ENCODE measurements at regions not wholly inside any gene's neighbourhood (a gene's known extent, or its start where the extent isn't known, plus 50 kb on each side); places are given as distances from the start of the nearest gene placed in this dataset.

DNA sequence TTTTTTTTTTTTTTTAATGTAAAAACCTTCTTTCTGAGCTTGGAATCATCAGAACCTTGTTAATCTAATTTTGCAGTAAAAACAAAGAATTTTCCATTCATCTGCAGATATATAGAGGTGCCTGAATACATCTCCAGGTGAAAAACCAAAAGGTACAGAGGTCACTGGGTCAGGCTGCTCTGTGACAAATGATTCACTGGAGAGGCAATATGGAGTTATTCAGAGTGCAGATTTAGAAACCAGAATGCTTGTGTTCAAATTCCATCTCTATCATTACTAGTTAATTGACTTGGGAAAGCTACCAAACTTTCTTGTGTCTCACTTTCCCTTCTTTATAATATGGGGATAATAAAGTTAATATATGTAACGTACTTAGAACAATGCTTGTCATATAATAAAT, 51.5 kb upstream of the C1orf53 start:
- no peak overlapping the region for H2BK5ac ChIP-seq (ENCODE audit: low read depth, low read length, poor library complexity, severe bottlenecking)
- no peak overlapping the region for H2AK5ac ChIP-seq (ENCODE audit: low read length, severe bottlenecking)
- no peak overlapping the region for H2BK120ac ChIP-seq (ENCODE audit: low read depth, low read length)
- no peaks in the 10 kb centered on the region for H3K4me1 ChIP-seq (ENCODE audit: control insufficient read depth, insufficient read depth, low read depth, low read length)
- no peak for DNase-seq
- H2BK12ac ChIP-seq (ENCODE audit: low read length in 2 of 2), result no peak overlapping the region
- H2AFZ ChIP-seq (ENCODE audit: low read depth, low read length), result no peak overlapping the region
- H3K9ac ChIP-seq (ENCODE audit: low read length), result no peak overlapping the region
- no peaks in the 10 kb centered on the region for H3K79me1 ChIP-seq (replicated peaks; ENCODE audit: low read length, poor library complexity, severe bottlenecking)
- H3K36me3 ChIP-seq (ENCODE audit: control insufficient read depth in 1 of 2, insufficient read depth in 2 of 2, low read depth in 1 of 2, low read length in 2 of 2), result no peaks in the 10 kb centered on the region
- H3K9me3 ChIP-seq (ENCODE audit: control insufficient read depth, low read length), result no peaks in the 10 kb centered on the region
- no peak overlapping the region for H4K91ac ChIP-seq (ENCODE audit: low read length)
- H3K4ac ChIP-seq (ENCODE audit: low read depth in 1 of 2, low read length in 2 of 2), result no peak overlapping the region
- no peak overlapping the region for H4K8ac ChIP-seq (ENCODE audit: low read length)
- H3K18ac ChIP-seq (ENCODE audit: low read depth in 1 of 2, low read length in 2 of 2), result no peak overlapping the region
- no peak overlapping the region for H3K4me2 ChIP-seq (ENCODE audit: low read length, poor library complexity, severe bottlenecking)
- H3K27me3 ChIP-seq (ENCODE audit: control insufficient read depth in 1 of 2, insufficient read depth in 1 of 2, low read length in 2 of 2), result no peaks in the 10 kb centered on the region
- no peak overlapping the region for H3K4me3 ChIP-seq (ENCODE audit: insufficient read depth in 1 of 2, low read depth in 1 of 2, low read length in 2 of 2)
- no peak overlapping the region for H3K23ac ChIP-seq (ENCODE audit: low read length in 2 of 2)
- H3K14ac ChIP-seq (ENCODE audit: low read length in 2 of 2), result no peak overlapping the region
- no peak overlapping the region for H2BK15ac ChIP-seq (ENCODE audit: low read depth, poor library complexity, severe bottlenecking)
- WGBS, result no CpG with 5 or more reads among the region's 1 CpG
- no peak overlapping the region for H3K27ac ChIP-seq (ENCODE audit: low read length, poor library complexity, severe bottlenecking)

- no peak overlapping the region for H2BK12ac ChIP-seq (ENCODE audit: low read length in 2 of 2)
- no peak overlapping the region for H2BK5ac ChIP-seq (ENCODE audit: low read depth, low read length, poor library complexity, severe bottlenecking)
- H4K91ac ChIP-seq (ENCODE audit: low read length), result no peak overlapping the region
- H2BK120ac ChIP-seq (ENCODE audit: low read depth, low read length), result no peak overlapping the region
- H2BK15ac ChIP-seq (ENCODE audit: low read depth, poor library complexity, severe bottlenecking), result no peak overlapping the region
- no peaks in the 10 kb centered on the region for H3K9me3 ChIP-seq (ENCODE audit: control insufficient read depth, low read length)
- no peak overlapping the region for H3K4me3 ChIP-seq (ENCODE audit: insufficient read depth in 1 of 2, low read depth in 1 of 2, low read length in 2 of 2)
- H3K23ac ChIP-seq (ENCODE audit: low read length in 2 of 2), result no peak overlapping the region
- no peaks in the 10 kb centered on the region for H3K36me3 ChIP-seq (ENCODE audit: control insufficient read depth in 1 of 2, insufficient read depth in 2 of 2, low read depth in 1 of 2, low read length in 2 of 2)
- H3K4me2 ChIP-seq (ENCODE audit: low read length, poor library complexity, severe bottlenecking), result no peak overlapping the region
- 29% methylated on average over 4 of the region's 4 CpGs for WGBS
- H2AK5ac ChIP-seq (ENCODE audit: low read length, severe bottlenecking), result no peak overlapping the region
- H3K4ac ChIP-seq (ENCODE audit: low read depth in 1 of 2, low read length in 2 of 2), result no peak overlapping the region
- H3K27me3 ChIP-seq (ENCODE audit: control insufficient read depth in 1 of 2, insufficient read depth in 1 of 2, low read length in 2 of 2), result no peaks in the 10 kb centered on the region
- H4K8ac ChIP-seq (ENCODE audit: low read length), result no peak overlapping the region
- H3K79me1 ChIP-seq (replicated peaks; ENCODE audit: low read length, poor library complexity, severe bottlenecking), result no peaks in the 10 kb centered on the region
- no peak overlapping the region for H3K9ac ChIP-seq (ENCODE audit: low read length)
- no peak overlapping the region for H3K27ac ChIP-seq (ENCODE audit: low read length, poor library complexity, severe bottlenecking)
- H3K18ac ChIP-seq (ENCODE audit: low read depth in 1 of 2, low read length in 2 of 2), result no peak overlapping the region
- H3K4me1 ChIP-seq (ENCODE audit: control insufficient read depth, insufficient read depth, low read depth, low read length), result no peaks in the 10 kb centered on the region
- no peak for DNase-seq
- no peak overlapping the region for H3K14ac ChIP-seq (ENCODE audit: low read length in 2 of 2)
- H2AFZ ChIP-seq (ENCODE audit: low read depth, low read length), result no peak overlapping the region
These were observed 52.4 kb upstream of the C1orf53 start for GRCh38 chr1:197850042-197850441.

- Histone ChIP-seq H3K4me2 (ENCODE audit: low read length, poor library complexity, severe bottlenecking) (no peak overlapping the region), H2BK15ac (ENCODE audit: low read depth, poor library complexity, severe bottlenecking) (no peak overlapping the region), H3K4me3 (ENCODE audit: insufficient read depth in 1 of 2, low read depth in 1 of 2, low read length in 2 of 2) (no peak overlapping the region), H3K4ac (ENCODE audit: low read depth in 1 of 2, low read length in 2 of 2) (no peak overlapping the region), H3K27ac (ENCODE audit: low read length, poor library complexity, severe bottlenecking) (no peak overlapping the region), H3K9ac (ENCODE audit: low read length) (no peak overlapping the region), H4K91ac (ENCODE audit: low read length) (no peak overlapping the region), H3K79me1 (replicated peaks; ENCODE audit: low read length, poor library complexity, severe bottlenecking) (no peaks in the 10 kb centered on the region), H2AK5ac (ENCODE audit: low read length, severe bottlenecking) (no peak overlapping the region), H4K8ac (ENCODE audit: low read length) (no peak overlapping the region), H3K9me3 (ENCODE audit: control insufficient read depth, low read length) (no peaks in the 10 kb centered on the region), H2BK5ac (ENCODE audit: low read depth, low read length, poor library complexity, severe bottlenecking) (no peak overlapping the region), H3K27me3 (ENCODE audit: control insufficient read depth in 1 of 2, insufficient read depth in 1 of 2, low read length in 2 of 2) (no peaks in the 10 kb centered on the region), H2BK120ac (ENCODE audit: low read depth, low read length) (no peak overlapping the region), H2BK12ac (ENCODE audit: low read length in 2 of 2) (no peak overlapping the region), H3K36me3 (ENCODE audit: control insufficient read depth in 1 of 2, insufficient read depth in 2 of 2, low read depth in 1 of 2, low read length in 2 of 2) (no peaks in the 10 kb centered on the region), H3K14ac (ENCODE audit: low read length in 2 of 2) (no peak overlapping the region), H2AFZ (ENCODE audit: low read depth, low read length) (no peak overlapping the region), H3K23ac (ENCODE audit: low read length in 2 of 2) (no peak overlapping the region), H3K4me1 (ENCODE audit: control insufficient read depth, insufficient read depth, low read depth, low read length) (no peaks in the 10 kb centered on the region), H3K18ac (ENCODE audit: low read depth in 1 of 2, low read length in 2 of 2) (no peak overlapping the region)
- no peak for DNase-seq
These were observed 54.1 kb upstream of the C1orf53 start for GRCh38 chr1:197848350-197848749.

DNA sequence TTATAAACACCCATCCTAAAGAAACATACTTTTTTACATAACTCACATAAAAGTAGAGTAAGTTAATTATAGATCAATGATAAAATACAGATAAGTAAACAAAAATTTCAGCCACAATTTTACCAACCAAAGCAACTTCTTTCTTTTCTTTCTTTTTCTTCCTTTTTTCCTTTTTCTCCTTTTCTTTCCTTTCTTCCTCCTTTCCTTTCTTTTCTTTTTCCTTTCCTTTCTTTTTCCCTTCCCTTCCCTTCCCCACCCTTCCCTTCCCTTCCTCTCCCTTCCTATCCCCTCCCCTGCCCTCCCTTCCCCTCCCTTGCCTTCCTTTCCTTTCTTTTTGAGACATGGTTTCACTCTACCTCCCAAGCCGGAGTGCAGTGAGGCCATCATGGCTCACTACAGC, 56.5 kb upstream of the C1orf53 start:
- 100% methylated on average over 1 of the region's 1 CpG for WGBS
- Histone ChIP-seq H2BK120ac (ENCODE audit: low read depth, low read length) (no peak overlapping the region), H3K18ac (ENCODE audit: low read depth in 1 of 2, low read length in 2 of 2) (no peak overlapping the region), H3K27ac (ENCODE audit: low read length, poor library complexity, severe bottlenecking) (no peak overlapping the region), H2AK5ac (ENCODE audit: low read length, severe bottlenecking) (no peak overlapping the region), H3K4ac (ENCODE audit: low read depth in 1 of 2, low read length in 2 of 2) (no peak overlapping the region), H3K4me2 (ENCODE audit: low read length, poor library complexity, severe bottlenecking) (no peak overlapping the region), H4K8ac (ENCODE audit: low read length) (no peak overlapping the region), H3K4me1 (ENCODE audit: control insufficient read depth, insufficient read depth, low read depth, low read length) (no peaks in the 10 kb centered on the region), H4K91ac (ENCODE audit: low read length) (no peak overlapping the region), H3K79me1 (replicated peaks; ENCODE audit: low read length, poor library complexity, severe bottlenecking) (no peaks in the 10 kb centered on the region), H3K14ac (ENCODE audit: low read length in 2 of 2) (no peak overlapping the region), H2BK15ac (ENCODE audit: low read depth, poor library complexity, severe bottlenecking) (no peak overlapping the region), H2BK5ac (ENCODE audit: low read depth, low read length, poor library complexity, severe bottlenecking) (no peak overlapping the region), H3K9me3 (ENCODE audit: control insufficient read depth, low read length) (no peaks in the 10 kb centered on the region), H3K23ac (ENCODE audit: low read length in 2 of 2) (no peak overlapping the region), H3K9ac (ENCODE audit: low read length) (no peak overlapping the region), H2BK12ac (ENCODE audit: low read length in 2 of 2) (no peak overlapping the region), H3K27me3 (ENCODE audit: control insufficient read depth in 1 of 2, insufficient read depth in 1 of 2, low read length in 2 of 2) (no peaks in the 10 kb centered on the region), H3K36me3 (ENCODE audit: control insufficient read depth in 1 of 2, insufficient read depth in 2 of 2, low read depth in 1 of 2, low read length in 2 of 2) (no peaks in the 10 kb centered on the region), H2AFZ (ENCODE audit: low read depth, low read length) (no peak overlapping the region), H3K4me3 (ENCODE audit: insufficient read depth in 1 of 2, low read depth in 1 of 2, low read length in 2 of 2) (no peak overlapping the region)
- no peak for DNase-seq
